ENCODE measurements at regions not wholly inside any gene's neighbourhood (a gene's known extent, or its start where the extent isn't known, plus 50 kb on each side); places are given as distances from the start of the nearest gene placed in this dataset.
"Not testable (repeated sequence)": the region's sequence is repeated elsewhere in the genome, so short reads cannot be mapped to it uniquely, and the experiment has no call there.

GRCh38 chr4:30125868-30126267 lies 594.3 kb upstream of the PCDH7 start:
- intact Hi-C loops (cut with micrococcal nuclease) = no loop called here

GRCh38 chr4:30126351-30126750 lies 593.8 kb upstream of the PCDH7 start:
- intact Hi-C loops (cut with micrococcal nuclease) = no loop called here

DNA sequence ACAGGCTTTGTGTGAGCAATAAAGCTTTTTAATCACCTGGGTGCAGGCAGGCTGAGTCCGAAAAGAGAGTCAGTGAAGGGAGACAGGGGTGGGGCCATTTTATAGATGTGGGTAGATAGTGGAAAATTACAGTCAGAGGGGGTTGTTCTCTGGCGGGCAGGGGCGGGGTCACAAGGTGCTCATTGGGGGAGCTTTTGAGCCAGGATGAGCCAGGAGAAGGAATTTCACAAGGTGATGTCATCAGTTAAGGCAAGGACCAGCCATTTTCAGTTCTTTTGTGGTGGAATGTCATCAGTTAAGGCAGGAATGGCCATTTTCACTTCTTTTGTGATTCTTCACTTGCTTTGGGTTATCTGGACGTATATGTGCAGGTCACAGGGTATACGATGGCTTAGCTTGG lies 571.3 kb upstream of the PCDH7 start:
- intact Hi-C loops (cut with micrococcal nuclease) = not testable (repeated sequence)

DNA sequence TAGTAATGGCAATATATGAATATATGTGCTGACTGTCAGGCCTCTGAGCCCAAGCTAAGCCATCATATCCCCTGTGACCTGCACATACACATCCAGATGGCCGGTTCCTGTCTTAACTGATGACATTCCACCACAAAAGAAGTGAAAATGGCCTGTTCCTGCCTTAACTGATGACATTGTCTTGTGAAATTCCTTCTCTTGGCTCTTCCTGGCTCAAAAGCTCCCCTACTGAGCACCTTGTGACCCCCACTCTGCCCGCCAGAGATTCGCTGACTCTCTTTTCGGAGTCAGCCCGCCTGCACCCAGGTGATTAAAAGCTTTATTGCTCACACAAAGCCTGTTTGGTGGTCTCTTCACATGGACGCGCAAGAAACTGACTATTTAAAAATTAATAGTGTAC lies 570.6 kb upstream of the PCDH7 start:
- intact Hi-C loops (cut with micrococcal nuclease) = not testable (repeated sequence)

DNA sequence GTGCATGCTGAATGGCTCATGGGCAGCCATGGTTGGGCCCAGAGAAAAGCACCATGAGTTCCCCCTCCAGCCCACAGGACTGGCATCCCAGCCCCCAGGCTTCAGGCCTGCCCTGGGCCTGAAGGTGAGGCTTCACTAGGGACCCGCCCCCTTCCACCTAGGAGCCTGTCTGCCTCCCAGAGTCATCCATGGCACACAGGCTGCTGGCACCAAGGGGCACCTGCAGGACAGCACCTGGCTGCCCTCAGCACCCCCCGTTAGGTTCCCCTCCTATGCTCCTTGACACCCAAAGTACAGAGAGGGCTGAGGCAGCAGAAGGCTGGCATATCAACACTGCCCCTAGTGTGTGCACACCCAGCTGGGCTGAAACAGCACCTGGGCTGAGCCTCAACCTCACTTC lies 566.7 kb upstream of the PCDH7 start:
- intact Hi-C loops (cut with micrococcal nuclease) = no loop called here

DNA sequence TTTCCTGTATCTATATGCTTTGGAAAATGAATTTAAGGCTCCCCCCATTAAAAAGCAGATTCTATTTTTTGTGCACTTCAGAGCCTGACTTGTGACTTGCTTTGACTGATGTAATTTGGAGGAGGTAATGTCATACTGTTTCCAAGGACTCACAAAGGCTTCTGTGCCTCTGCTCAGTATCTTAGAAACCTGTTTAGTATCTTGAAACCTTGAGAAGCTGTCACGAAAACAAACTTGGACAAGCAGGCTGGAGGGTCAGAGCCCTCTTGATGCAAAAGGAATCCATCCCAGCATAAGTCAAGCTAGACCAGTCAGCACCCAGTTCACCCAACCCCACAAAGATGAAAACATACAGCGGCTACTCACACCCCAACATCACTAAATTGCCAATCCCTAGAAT lies 560.0 kb upstream of the PCDH7 start:
- intact Hi-C loops (cut with micrococcal nuclease) = no loop called here

DNA sequence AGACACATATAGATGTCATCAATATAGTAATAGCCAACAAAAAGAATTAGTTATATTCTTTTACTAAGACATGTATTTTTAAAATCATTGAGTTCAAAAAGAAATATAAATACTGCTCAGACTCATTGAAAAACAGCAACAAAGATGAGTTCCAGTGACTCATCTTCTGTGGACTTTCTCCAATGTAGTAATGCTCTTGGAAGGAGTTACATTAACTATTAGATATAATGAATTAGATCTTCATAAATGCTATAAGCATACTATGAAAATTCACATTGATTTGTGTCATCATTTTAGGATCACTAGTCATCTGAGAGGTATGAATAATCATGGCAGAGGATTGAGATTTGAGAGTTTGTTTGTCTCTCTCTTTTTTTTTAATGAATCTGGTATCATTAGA lies 547.8 kb upstream of the PCDH7 start:
- intact Hi-C loops (cut with micrococcal nuclease) = no loop called here

GRCh38 chr4:30181512-30181911 lies 538.7 kb upstream of the PCDH7 start:
- intact Hi-C loops (cut with micrococcal nuclease) = no loop called here

DNA sequence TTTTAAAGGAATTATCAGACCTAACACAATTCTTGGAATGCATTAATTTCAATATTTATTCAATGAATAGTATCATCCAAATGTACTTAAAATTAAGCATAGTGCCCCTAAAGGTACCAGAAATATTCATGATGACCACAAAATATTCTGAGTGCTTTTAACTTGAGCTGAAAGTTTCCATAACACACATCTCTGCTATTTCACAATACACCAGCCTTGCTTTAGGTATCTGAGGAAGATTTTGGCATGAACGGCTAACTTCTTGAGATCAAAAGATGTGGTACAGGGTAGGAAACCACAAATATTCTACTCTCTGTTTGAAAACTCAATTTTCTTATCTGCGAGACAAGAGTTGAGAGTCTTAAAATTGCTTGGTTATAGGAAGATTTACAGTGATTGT lies 538.3 kb upstream of the PCDH7 start:
- intact Hi-C loops (cut with micrococcal nuclease) = no loop called here

GRCh38 chr4:30182786-30183185 lies 537.4 kb upstream of the PCDH7 start:
- intact Hi-C loops (cut with micrococcal nuclease) = no loop called here

DNA sequence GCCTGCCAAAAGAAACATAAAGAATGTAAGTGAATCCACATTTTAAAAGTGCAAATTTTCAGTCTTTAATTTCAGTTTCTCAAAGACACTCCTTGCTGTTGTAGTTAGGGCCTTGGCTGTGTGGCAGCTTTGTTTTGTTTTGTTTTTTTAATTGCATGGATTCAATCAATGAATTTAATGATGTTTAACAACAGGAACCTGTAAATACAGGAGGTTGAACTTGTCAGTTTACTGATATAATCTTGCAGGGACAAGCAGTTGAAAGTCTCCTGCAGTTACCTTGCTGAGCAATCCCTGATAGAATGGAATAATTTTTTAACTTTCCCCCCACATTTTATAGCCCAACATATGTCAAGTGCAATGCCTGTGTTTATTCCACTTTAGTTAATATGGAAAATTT lies 528.3 kb upstream of the PCDH7 start:
- intact Hi-C loops (cut with micrococcal nuclease) = no loop called here

GRCh38 chr4:30207389-30207788 lies 512.8 kb upstream of the PCDH7 start:
- intact Hi-C loops (cut with micrococcal nuclease) = no loop called here

- intact Hi-C loops (cut with micrococcal nuclease) = no loop called here
Observed at GRCh38 chr4:30208731-30209435, 511.3 kb upstream of the PCDH7 start.

DNA sequence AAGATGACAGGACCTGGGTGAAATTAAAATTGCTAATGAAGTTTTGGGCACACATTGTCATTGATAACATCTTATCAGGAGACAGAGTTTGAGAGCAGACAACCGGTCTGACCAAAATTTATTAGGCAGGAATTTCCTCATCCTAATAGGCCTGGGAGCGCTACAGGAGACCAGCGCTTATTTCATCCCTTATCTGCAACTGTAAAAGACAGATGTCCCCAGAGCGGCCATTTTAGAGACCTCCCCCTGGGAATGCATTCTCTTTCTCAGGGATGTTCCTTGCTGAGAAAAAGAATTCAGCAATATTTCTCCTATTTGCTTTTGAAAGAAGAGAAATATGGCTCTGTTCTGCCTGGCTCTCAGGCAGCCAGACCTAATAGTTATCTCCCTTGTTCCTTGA lies 504.2 kb upstream of the PCDH7 start:
- intact Hi-C loops (cut with micrococcal nuclease) = not testable (repeated sequence)

GRCh38 chr4:30245140-30245539 lies 475.0 kb upstream of the PCDH7 start:
- intact Hi-C loops (cut with micrococcal nuclease) = no loop called here

DNA sequence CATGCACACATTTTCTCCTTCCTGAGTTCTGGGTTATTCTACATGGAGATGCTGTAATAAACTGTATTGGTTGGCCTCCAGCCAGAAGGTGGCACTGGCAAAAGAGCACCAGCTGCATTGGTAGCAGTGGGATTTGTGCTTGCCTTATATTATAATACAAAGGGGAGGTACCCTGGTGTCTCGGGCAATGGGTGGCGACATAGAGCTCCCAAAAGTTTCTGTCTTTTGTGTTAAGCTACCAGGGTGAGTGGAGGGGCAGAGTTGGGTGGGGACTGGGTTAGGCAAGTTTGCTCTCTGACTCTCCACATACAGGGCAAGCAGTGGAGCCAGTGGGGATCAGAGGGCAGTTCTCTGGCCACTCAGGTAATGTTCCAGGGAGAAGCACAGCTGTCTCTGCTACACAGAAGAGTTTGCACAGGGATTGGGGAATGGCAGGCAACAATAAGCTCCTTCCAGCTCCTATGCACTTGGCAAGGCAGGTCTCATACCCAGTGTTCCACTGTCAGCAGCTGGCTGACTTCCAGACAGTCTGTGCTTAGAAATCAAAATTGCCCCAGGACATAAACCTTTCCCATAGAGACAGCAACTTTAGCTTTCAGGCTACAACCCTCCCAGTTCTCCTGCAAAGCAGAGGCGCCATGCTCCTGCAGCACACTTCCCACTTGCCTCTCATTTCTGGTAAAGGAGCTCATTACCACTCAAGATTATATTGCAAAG lies 463.9 kb upstream of the PCDH7 start:
- intact Hi-C loops (cut with micrococcal nuclease) = no loop called here

GRCh38 chr4:30258949-30259348 lies 461.2 kb upstream of the PCDH7 start:
- intact Hi-C loops (cut with micrococcal nuclease) = no loop called here

- intact Hi-C loops (cut with micrococcal nuclease) = no loop called here
Observed at GRCh38 chr4:30262379-30262778, 457.8 kb upstream of the PCDH7 start.

DNA sequence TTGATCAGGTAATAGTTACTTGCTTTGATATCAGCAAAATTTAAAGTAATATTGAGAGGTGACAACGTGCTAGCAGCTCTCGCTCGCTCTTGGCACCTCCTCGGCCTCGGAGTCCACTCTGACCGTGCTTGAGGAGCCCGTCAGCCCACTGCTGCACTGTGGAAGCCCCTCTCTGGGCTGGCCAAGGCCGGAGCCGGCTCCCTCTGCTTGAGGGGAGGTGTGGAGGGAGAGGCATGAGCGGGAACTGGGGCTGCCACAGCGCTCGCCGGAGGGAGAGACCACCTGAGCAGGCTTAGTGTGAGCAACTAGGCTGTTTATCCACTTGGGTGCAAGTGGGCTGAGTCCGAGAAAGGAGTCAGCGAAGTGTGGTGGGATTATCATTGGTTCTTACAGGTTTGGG lies 455.7 kb upstream of the PCDH7 start:
- intact Hi-C loops (cut with micrococcal nuclease) = no loop called here

DNA sequence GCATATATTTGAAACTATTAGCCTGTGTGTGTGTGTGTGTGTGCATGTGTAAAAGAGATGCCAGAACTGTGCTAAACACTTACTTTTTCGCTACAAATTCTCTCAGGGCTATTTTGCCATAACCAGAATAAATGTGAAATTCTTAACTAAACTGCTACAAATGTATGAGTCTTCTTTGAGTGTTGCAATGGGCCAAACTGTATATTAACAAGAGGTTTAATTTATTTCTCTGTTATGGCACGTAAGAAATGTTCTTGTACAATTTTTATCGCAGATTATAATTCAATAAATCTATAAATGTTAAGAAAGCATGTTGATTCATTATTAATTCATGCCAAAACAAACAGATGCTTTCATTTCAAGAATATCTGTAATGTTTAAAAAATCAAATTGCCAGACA lies 454.5 kb upstream of the PCDH7 start:
- intact Hi-C loops (cut with micrococcal nuclease) = no loop called here

- intact Hi-C loops (cut with micrococcal nuclease) = no loop called here
Observed at GRCh38 chr4:30268370-30268769, 451.8 kb upstream of the PCDH7 start.

DNA sequence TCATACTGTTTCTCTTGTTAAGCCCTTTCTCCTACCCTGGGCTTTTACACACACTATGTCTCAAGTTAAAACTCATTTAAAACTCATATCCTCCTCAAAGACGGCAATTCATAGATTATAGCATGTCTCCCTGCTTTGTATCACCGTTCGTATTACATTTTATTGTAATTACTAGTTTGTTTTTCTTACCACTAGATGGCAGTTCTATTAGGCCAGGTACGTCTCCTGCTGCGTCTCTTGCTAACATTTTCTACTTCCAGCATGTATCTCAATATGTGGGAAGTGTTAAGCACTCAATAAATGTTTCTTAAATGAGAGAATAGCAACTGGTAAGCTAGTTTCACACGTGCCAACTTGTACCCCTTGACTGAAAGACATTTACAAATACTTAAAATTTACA lies 450.3 kb upstream of the PCDH7 start:
- intact Hi-C loops (cut with micrococcal nuclease) = no loop called here

DNA sequence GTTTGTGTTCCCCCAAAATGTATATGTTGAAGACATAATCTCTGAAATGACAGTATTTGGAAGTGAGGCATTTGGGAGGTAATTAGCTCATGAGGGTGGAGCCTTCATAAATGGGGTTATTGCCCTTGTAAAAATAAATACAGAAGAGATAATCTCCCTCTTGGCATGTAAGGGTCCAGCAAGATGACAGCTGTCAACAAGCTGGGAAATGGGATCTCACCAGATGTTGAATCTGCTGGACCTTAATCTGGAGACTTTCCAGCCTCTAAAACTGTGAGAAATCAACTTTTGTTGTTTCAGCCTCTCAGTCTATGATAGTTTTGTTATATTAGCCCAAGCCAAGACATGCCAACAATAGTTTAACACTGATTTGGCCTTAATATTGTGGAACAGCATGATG lies 438.2 kb upstream of the PCDH7 start:
- intact Hi-C loops (cut with micrococcal nuclease) = no loop called here

Data from T-helper 1 cell treated with Interleukin-12 subunit alpha and Interleukin-12 subunit beta and Interleukin-4 antibody, amounts not matched to agents 30 ng/mL and 1 ng/mL, for 36 hours (primary cell).